ENCODE measurements at regions not wholly inside any gene's neighbourhood (a gene's known extent, or its start where the extent isn't known, plus 50 kb on each side); places are given as distances from the start of the nearest gene placed in this dataset.

GRCh38 chr6:94673251-94673650 lies 904.1 kb upstream of the MANEA start:
- no peak for TF ChIP-seq CTCF (IDR thresholded peaks at IDR 0.05)
- no peak for TF ChIP-seq POLR2A (IDR thresholded peaks at IDR 0.05)
